ENCODE measurements at regions not wholly inside any gene's neighbourhood (a gene's known extent, or its start where the extent isn't known, plus 50 kb on each side); places are given as distances from the start of the nearest gene placed in this dataset.

GRCh38 chr11:133606124-133606523 lies 73.8 kb upstream of the OPCML start:
- TF ChIP-seq SMC3 (IDR thresholded peaks at IDR 0.05; ENCODE audit: low read depth, low read length) (no peak), CTCF (conservative IDR thresholded peaks at IDR 0.05; ENCODE audit: low read depth, low read length) (no peak), BHLHE40 (IDR thresholded peaks at IDR 0.05; ENCODE audit: low read depth, low read length) (no peak), POLR2A (IDR thresholded peaks at IDR 0.05; ENCODE audit: low read depth, low read length) (no peak), CEBPB (IDR thresholded peaks at IDR 0.05; ENCODE audit: low read depth, low read length) (no peak), CHD1 (IDR thresholded peaks at IDR 0.05; ENCODE audit: low read depth, low read length) (no peak)
